ENCODE measurements at regions not wholly inside any gene's neighbourhood (a gene's known extent, or its start where the extent isn't known, plus 50 kb on each side); places are given as distances from the start of the nearest gene placed in this dataset.

GRCh38 chr10:120746001-120746777 lies 105.0 kb upstream of the WDR11 start:
- H3K27ac Mint-ChIP-seq, result no peak overlapping the region
- peaks cover 16% of the 10 kb centered on the region for H3K27me3 Mint-ChIP-seq (ENCODE audit: low read depth)
- H3K4me3 Mint-ChIP-seq, result no peak overlapping the region
- H3K36me3 Mint-ChIP-seq (ENCODE audit: insufficient read depth in 2 of 2), result no peaks in the 10 kb centered on the region
- ATAC-seq (replicated peaks in 1 of 2) (no peak), DNase-seq (no peak)
- H3K4me1 Mint-ChIP-seq (ENCODE audit: low read depth), result no peaks in the 10 kb centered on the region
- peaks cover 3 to 4% of the 10 kb centered on the region in 2 donors for H3K9me3 Mint-ChIP-seq

DNA sequence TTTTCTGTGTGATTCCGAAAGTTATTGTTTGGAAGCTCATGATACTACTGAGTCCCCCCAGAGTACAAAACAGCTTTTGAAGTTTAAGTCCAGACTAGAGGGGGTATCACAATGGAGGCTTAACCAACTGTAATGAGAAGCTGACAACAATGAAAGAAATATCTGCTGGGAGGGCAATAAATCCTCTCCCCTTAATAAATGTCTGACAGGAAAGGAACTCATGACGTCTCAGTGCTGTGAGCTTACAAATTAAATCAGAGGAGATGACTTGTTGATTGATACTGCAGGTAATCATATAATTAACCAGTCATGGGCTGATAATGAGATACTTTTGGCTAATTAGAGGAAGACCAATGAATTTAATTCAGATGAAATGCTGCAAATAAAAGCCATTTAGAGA lies 102.6 kb upstream of the WDR11 start:
- Mint-ChIP-seq H3K36me3 (ENCODE audit: insufficient read depth in 2 of 2) (no peaks in the 10 kb centered on the region), H3K9me3 (peaks cover 3 to 4% of the 10 kb centered on the region in 2 donors), H3K4me1 (ENCODE audit: low read depth) (no peaks in the 10 kb centered on the region), H3K27ac (no peak overlapping the region), H3K4me3 (no peak overlapping the region), H3K27me3 (ENCODE audit: low read depth) (peaks cover 22% of the 10 kb centered on the region)
- ATAC-seq (replicated peaks in 1 of 2), result no peak
- no peak for DNase-seq

GRCh38 chr10:120749072-120749471 lies 102.1 kb upstream of the WDR11 start:
- ATAC-seq (replicated peaks in 1 of 2), result no peak
- no peaks in the 10 kb centered on the region for H3K4me1 Mint-ChIP-seq (ENCODE audit: low read depth)
- no peak for DNase-seq
- peaks cover 22% of the 10 kb centered on the region for H3K27me3 Mint-ChIP-seq (ENCODE audit: low read depth)
- no peaks in the 10 kb centered on the region for H3K36me3 Mint-ChIP-seq (ENCODE audit: insufficient read depth in 2 of 2)
- no peak overlapping the region for H3K27ac Mint-ChIP-seq
- no peak overlapping the region for H3K4me3 Mint-ChIP-seq
- peaks cover 3 to 4% of the 10 kb centered on the region in 2 donors for H3K9me3 Mint-ChIP-seq

- no peaks in the 10 kb centered on the region for H3K36me3 Mint-ChIP-seq (ENCODE audit: insufficient read depth in 2 of 2)
- H3K4me1 Mint-ChIP-seq (ENCODE audit: low read depth), result no peaks in the 10 kb centered on the region
- ATAC-seq (replicated peaks in 1 of 2), result no peak
- DNase-seq, result no peak
- no peaks in the 10 kb centered on the region for H3K9me3 Mint-ChIP-seq
- H3K27me3 Mint-ChIP-seq (ENCODE audit: low read depth), result peaks cover 22% of the 10 kb centered on the region
- H3K4me3 Mint-ChIP-seq, result no peak overlapping the region
- no peak overlapping the region for H3K27ac Mint-ChIP-seq
These were observed 101.2 kb upstream of the WDR11 start for GRCh38 chr10:120749856-120750566.

DNA sequence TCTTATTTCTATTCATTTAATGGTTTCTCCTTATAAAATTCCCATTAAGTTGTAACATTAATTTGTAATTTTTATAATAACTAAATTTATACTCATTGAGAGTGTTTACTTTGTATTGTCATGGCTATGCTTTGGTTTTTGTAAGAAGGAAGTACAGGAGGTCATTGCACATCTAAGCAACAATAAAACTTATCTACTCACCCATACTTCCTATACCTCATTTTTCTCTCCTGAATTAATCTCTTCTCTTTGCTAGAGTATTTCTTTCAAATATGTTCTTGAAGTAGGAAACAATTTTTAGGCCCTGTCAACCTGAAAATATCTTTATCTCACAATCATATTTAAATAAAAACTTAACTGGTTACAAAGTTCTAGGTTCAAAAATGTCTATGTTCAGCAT lies 95.4 kb upstream of the WDR11 start:
- H3K4me3 Mint-ChIP-seq, result no peak overlapping the region
- no peaks in the 10 kb centered on the region for H3K9me3 Mint-ChIP-seq
- DNase-seq (no peak), ATAC-seq (replicated peaks in 1 of 2) (no peak)
- no peak overlapping the region for H3K27ac Mint-ChIP-seq
- no peaks in the 10 kb centered on the region for H3K4me1 Mint-ChIP-seq (ENCODE audit: low read depth)
- H3K27me3 Mint-ChIP-seq (ENCODE audit: low read depth), result peaks cover 39% of the 10 kb centered on the region
- H3K36me3 Mint-ChIP-seq (ENCODE audit: insufficient read depth in 2 of 2), result peaks cover 0 to 1% of the 10 kb centered on the region in 2 donors

DNA sequence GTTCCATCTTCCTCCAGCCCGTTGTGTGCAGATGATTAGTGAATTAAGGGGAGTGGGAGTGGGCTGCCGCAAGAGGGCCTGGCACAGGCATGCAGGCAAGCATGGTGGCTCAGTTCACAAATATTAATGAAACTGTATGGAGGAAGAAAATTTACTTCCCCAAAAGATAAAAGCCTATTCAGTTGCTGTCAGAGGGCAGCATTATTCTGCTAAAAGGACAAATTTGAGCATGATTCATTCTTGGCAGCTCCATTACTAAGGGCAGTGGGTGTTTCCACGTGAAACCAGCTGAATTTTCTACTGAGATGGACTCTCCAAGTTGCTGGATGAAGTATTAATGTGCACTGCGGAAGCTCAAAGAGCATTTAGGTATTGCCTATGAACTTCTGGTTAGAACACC lies 90.9 kb upstream of the WDR11 start:
- Mint-ChIP-seq H3K27me3 (ENCODE audit: low read depth) (peaks cover 37% of the 10 kb centered on the region), H3K4me1 (ENCODE audit: low read depth) (no peaks in the 10 kb centered on the region), H3K4me3 (no peak overlapping the region), H3K27ac (no peak overlapping the region), H3K9me3 (no peaks in the 10 kb centered on the region), H3K36me3 (ENCODE audit: insufficient read depth in 2 of 2) (peaks cover 0 to 1% of the 10 kb centered on the region in 2 donors)
- DNase-seq (no peak), ATAC-seq (replicated peaks in 1 of 2) (no peak)

DNA sequence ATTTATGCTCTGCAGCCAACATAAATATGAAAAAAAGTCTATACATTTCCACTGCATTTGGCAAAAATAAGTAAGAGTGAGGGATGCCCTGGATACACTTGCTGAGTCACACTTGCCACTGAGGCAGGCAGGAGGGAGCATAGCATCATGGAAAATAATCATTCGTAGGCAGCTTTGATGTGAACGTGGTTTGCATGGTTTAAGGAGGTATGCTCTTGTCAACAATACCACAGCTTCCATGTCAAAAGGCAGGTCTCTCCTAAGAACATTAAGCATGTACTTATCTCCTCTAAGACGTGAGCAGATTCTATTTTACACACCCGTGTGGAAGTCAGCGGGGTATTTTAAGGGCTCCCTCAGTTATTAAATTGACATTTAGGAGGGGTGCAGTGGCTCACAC lies 89.2 kb upstream of the WDR11 start:
- no peak overlapping the region for H3K4me3 Mint-ChIP-seq
- H3K9me3 Mint-ChIP-seq, result no peaks in the 10 kb centered on the region
- no peak overlapping the region for H3K27ac Mint-ChIP-seq
- ATAC-seq (replicated peaks in 1 of 2) (no peak), DNase-seq (no peak)
- no peaks in the 10 kb centered on the region for H3K36me3 Mint-ChIP-seq (ENCODE audit: insufficient read depth in 2 of 2)
- peaks cover 26% of the 10 kb centered on the region for H3K27me3 Mint-ChIP-seq (ENCODE audit: low read depth)
- H3K4me1 Mint-ChIP-seq (ENCODE audit: low read depth), result no peaks in the 10 kb centered on the region

DNA sequence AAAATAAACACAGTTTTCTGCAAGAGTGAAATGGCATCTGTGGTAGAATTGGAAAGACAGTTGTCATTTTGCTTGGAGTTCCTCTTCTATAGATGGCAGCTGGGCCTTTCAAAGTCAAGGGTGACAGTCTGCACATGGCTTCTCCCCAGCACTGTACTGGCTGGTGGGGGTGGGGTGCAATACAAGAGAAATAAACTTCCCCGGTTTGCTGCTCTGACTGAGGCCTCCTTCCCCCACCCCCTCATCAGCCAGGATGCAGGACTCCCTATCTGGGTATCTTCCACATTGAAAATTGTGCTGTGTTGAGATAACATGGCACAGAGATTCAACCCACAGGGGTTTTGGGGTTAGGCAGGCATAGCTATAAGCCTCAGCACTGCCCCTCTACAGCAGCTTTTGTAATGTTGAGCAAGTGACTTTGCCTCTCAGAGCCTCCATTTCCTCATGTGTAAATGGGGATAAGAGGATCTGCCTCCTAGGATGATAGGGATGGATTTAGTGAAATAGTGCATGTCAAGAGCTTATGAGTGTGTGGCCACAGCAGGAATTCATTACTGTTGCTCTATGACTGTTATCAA lies 85.8 kb upstream of the WDR11 start:
- ATAC-seq (replicated peaks in 1 of 2), result no peak
- Mint-ChIP-seq H3K27ac (no peak overlapping the region), H3K9me3 (no peaks in the 10 kb centered on the region), H3K27me3 (ENCODE audit: low read depth) (peaks cover 4% of the 10 kb centered on the region), H3K36me3 (ENCODE audit: insufficient read depth in 2 of 2) (no peaks in the 10 kb centered on the region), H3K4me3 (no peak overlapping the region), H3K4me1 (ENCODE audit: low read depth) (no peaks in the 10 kb centered on the region)
- no peak for DNase-seq

GRCh38 chr10:120768227-120768626 lies 82.9 kb upstream of the WDR11 start:
- ATAC-seq (replicated peaks in 1 of 2) (no peak), DNase-seq (no peak)
- no peak overlapping the region for H3K27ac Mint-ChIP-seq
- no peaks in the 10 kb centered on the region for H3K9me3 Mint-ChIP-seq
- no peaks in the 10 kb centered on the region for H3K36me3 Mint-ChIP-seq (ENCODE audit: insufficient read depth in 2 of 2)
- no peak overlapping the region for H3K4me3 Mint-ChIP-seq
- no peaks in the 10 kb centered on the region for H3K4me1 Mint-ChIP-seq (ENCODE audit: low read depth)
- H3K27me3 Mint-ChIP-seq (ENCODE audit: low read depth), result peaks cover 4% of the 10 kb centered on the region

DNA sequence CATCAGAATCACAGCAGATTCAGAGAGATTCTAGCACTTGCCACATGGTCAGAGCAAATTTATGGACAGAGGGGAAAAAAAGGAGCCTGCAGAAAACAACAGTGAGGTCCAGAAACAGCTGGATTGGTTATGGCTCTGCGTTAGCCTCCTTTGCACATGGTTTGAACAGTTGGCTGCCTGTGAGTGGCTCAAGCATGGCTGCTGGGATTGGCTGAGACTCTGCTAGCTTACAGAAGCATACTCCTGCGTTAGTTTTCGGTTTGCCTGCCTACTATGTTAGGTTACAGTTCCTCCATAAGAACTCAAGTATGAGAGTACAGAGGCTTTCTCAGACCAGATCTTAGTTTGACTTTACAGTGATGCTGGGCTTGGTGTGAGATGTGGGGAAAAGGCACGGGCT lies 80.7 kb upstream of the WDR11 start:
- Mint-ChIP-seq H3K27me3 (ENCODE audit: low read depth) (peaks cover 5% of the 10 kb centered on the region), H3K27ac (no peak overlapping the region), H3K4me1 (ENCODE audit: low read depth) (no peaks in the 10 kb centered on the region), H3K36me3 (ENCODE audit: insufficient read depth in 2 of 2) (no peaks in the 10 kb centered on the region), H3K9me3 (no peaks in the 10 kb centered on the region), H3K4me3 (no peak overlapping the region)
- DNase-seq (no peak), ATAC-seq (replicated peaks in 1 of 2) (no peak)

DNA sequence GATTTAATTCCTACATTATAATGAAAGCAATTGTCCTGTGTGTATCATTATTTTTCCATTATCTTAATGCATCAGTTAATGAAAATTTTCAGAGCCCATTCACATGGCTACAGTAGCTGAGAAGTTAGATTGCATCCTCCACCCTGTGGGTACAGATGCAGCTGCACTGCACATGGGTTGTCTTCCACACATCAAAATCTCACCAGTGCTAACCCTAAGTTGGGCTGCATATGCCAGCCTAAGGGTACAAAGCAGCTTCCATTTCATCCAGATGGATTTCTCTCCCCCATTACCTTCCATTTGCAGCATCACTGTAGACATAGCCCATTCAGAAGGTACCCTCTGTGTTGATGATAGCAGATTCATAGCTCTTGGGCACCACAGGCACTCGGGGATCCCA lies 74.7 kb upstream of the WDR11 start:
- no peak for DNase-seq
- no peaks in the 10 kb centered on the region for H3K9me3 Mint-ChIP-seq
- no peak overlapping the region for H3K4me3 Mint-ChIP-seq
- H3K27ac Mint-ChIP-seq, result no peak overlapping the region
- H3K27me3 Mint-ChIP-seq (ENCODE audit: low read depth), result peaks cover 5% of the 10 kb centered on the region
- no peaks in the 10 kb centered on the region for H3K4me1 Mint-ChIP-seq (ENCODE audit: low read depth)
- H3K36me3 Mint-ChIP-seq (ENCODE audit: insufficient read depth in 2 of 2), result no peaks in the 10 kb centered on the region
- no peak for ATAC-seq (replicated peaks in 1 of 2)

GRCh38 chr10:120782336-120782735 lies 68.8 kb upstream of the WDR11 start:
- Mint-ChIP-seq H3K36me3 (ENCODE audit: insufficient read depth in 2 of 2) (no peaks in the 10 kb centered on the region), H3K9me3 (no peaks in the 10 kb centered on the region), H3K4me3 (no peak overlapping the region), H3K4me1 (ENCODE audit: low read depth) (no peaks in the 10 kb centered on the region), H3K27ac (no peak overlapping the region), H3K27me3 (ENCODE audit: low read depth) (no peaks in the 10 kb centered on the region)
- ATAC-seq (replicated peaks in 1 of 2) (no peak), DNase-seq (no peak)

- Mint-ChIP-seq H3K27me3 (ENCODE audit: low read depth) (no peaks in the 10 kb centered on the region), H3K9me3 (no peaks in the 10 kb centered on the region)
These were observed 68.1 kb upstream of the WDR11 start for GRCh38 chr10:120783098-120783497.

More at GRCh38 chr10:120783098-120783497, 68.1 kb upstream of the WDR11 start:
- no peak overlapping the region for H3K4me3 Mint-ChIP-seq
- no peaks in the 10 kb centered on the region for H3K36me3 Mint-ChIP-seq (ENCODE audit: insufficient read depth in 2 of 2)
- DNase-seq, result no peak
- no peaks in the 10 kb centered on the region for H3K4me1 Mint-ChIP-seq (ENCODE audit: low read depth)
- H3K27ac Mint-ChIP-seq, result no peak overlapping the region
- ATAC-seq (replicated peaks in 1 of 2), result no peak
